Stomach (tissue), 8 donors: ENCODE measurements at regions not wholly inside any gene's neighbourhood (a gene's known extent, or its start where the extent isn't known, plus 50 kb on each side); places are given as distances from the start of the nearest gene placed in this dataset.

Source experiments
- DNase-seq, 2 donors: peaks; one replicate each; pipeline versions ENCODE4 v3.0.0 to v3.0.0-alpha.2; 2013 to 2019
- H3K27ac ChIP-seq, 5 donors: fragments of 200-600 bp in 4 of 5; sonication (generic) in 4 of 5; one replicate each; pipeline ENCODE4 v1.5.1; 2013 to 2019; ENCODE audit warnings: mild to moderate bottlenecking in 1 of 5, moderate library complexity in 1 of 5
- H3K27me3 ChIP-seq, 3 donors: fragments of 200-600 bp; sonication (generic); one replicate each; pipeline ENCODE4 v1.5.1; 2017 to 2019; ENCODE audit warnings: mixed run types in 1 of 3
- H3K36me3 ChIP-seq, 4 donors: fragments of 200-600 bp; sonication (generic); 1 replicate in 3 of 4; 2 replicates in 1 of 4; pipeline ENCODE4 v1.5.1; 2016 to 2019
- H3K4me1 ChIP-seq, 4 donors: fragments of 200-600 bp; sonication (generic); one replicate each; pipeline ENCODE4 v1.5.1; 2016 to 2019
- H3K4me3 ChIP-seq, 4 donors: fragments of 200-600 bp; sonication (generic) in 3 of 4; one replicate each; pipeline ENCODE4 v1.5.1; 2016 to 2019; ENCODE audit warnings: mild to moderate bottlenecking in 1 of 4
- H3K9me3 ChIP-seq, 4 donors: fragments of 200-600 bp; sonication (generic); one replicate each; pipeline ENCODE4 v1.5.1; 2016 to 2019
- EP300 ChIP-seq: sonication (generic); formaldehyde crosslinking; IDR thresholded peaks from one replicate; pipeline ENCODE4 v1.6.1; 2017; ENCODE audit warnings: antibody characterized with exemption
- POLR2A ChIP-seq, 4 donors: fragments of 450-650 bp; IDR thresholded peaks; one replicate each; pipeline ENCODE4 v1.6.1; 2016; ENCODE audit warnings: antibody characterized with exemption in 4 of 4, control low read depth in 2 of 4, mild to moderate bottlenecking in 1 of 4, moderate library complexity in 1 of 4
- POLR2AphosphoS5 ChIP-seq, 3 donors: sonication (generic); formaldehyde crosslinking; IDR thresholded peaks; one replicate each; pipeline ENCODE4 v1.6.1; 2016; ENCODE audit warnings: antibody characterized with exemption in 3 of 3
- WGBS, 5 donors: extraction: QIAGEN DNeasy Blood & Tissue Kit in 3 of 5; methylation state at CpG; one replicate each; pipeline versions ENCODE4 v1.1.5 to v1.1.7; 2013 to 2018; 5-methylcytosine and 5-hydroxymethylcytosine counted together
- intact Hi-C: fragments of 100-400 bp; cut with DNase I; formaldehyde crosslinking; loops from one replicate; pipeline ENCODE4 v1.15.1; 2023; ENCODE audit warnings: low total_unique reads
- TF ChIP-seq, protein P1 (sequence below), 7 experiments: fragments of 450-650 bp in 4 of 7; fragments of 200-600 bp in 3 of 7; sonication (generic) in 3 of 7; IDR thresholded peaks; one replicate each; pipeline ENCODE4 v1.5.1; 2016 to 2019; ENCODE audit warnings: antibody characterized with exemption in 7 of 7, control low read depth in 2 of 7, mild to moderate bottlenecking in 1 of 7
- donor health status: healthy with polysubstance abuse.
- donor health status: Bipolar disorder and iron deficiency.
- donor health status: healthy.

DNA sequence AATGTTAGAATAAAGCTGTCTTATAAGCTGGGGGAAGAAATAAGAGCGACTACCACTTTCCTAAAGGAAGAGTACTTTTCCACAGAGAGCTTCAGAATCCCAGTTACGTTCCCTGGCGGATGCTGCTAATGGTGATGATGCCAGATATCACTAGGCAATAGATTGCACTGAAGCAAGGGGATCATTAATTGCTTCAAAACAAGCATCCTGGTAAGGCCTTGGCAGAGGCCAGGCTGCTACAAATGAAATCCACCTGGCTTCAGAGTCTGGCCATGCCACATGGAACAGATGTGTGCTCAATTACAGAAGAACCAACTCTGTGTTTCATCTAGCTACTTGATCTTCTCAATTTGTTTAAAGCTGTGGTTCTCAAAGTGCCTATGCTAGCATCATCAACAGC is 129.2 kb upstream of the IL12A start:
- Histone ChIP-seq H3K4me1 (peaks cover 0 to 65% (median 27%) of the 10 kb centered on the region in 4 donors), H3K36me3 (no peaks in the 10 kb centered on the region), H3K4me3 (no peak overlapping the region), H3K27ac (no peak overlapping the region), H3K27me3 (no peaks in the 10 kb centered on the region), H3K9me3 (no peaks in the 10 kb centered on the region)
- DNase-seq: no peak
- TF ChIP-seq EP300: no peak
- TF ChIP-seq, protein P1, sequence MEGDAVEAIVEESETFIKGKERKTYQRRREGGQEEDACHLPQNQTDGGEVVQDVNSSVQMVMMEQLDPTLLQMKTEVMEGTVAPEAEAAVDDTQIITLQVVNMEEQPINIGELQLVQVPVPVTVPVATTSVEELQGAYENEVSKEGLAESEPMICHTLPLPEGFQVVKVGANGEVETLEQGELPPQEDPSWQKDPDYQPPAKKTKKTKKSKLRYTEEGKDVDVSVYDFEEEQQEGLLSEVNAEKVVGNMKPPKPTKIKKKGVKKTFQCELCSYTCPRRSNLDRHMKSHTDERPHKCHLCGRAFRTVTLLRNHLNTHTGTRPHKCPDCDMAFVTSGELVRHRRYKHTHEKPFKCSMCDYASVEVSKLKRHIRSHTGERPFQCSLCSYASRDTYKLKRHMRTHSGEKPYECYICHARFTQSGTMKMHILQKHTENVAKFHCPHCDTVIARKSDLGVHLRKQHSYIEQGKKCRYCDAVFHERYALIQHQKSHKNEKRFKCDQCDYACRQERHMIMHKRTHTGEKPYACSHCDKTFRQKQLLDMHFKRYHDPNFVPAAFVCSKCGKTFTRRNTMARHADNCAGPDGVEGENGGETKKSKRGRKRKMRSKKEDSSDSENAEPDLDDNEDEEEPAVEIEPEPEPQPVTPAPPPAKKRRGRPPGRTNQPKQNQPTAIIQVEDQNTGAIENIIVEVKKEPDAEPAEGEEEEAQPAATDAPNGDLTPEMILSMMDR (IDR thresholded peaks at IDR 0.05): no peak
- no peak for TF ChIP-seq POLR2A (IDR thresholded peaks at IDR 0.05)
- TF ChIP-seq POLR2AphosphoS5 (IDR thresholded peaks at IDR 0.05): no peak
- intact Hi-C loops: no loop called here
- 80 to 91% (median 86%) methylated on average over 3 of the region's 3 CpGs for WGBS, 5 donors

DNA sequence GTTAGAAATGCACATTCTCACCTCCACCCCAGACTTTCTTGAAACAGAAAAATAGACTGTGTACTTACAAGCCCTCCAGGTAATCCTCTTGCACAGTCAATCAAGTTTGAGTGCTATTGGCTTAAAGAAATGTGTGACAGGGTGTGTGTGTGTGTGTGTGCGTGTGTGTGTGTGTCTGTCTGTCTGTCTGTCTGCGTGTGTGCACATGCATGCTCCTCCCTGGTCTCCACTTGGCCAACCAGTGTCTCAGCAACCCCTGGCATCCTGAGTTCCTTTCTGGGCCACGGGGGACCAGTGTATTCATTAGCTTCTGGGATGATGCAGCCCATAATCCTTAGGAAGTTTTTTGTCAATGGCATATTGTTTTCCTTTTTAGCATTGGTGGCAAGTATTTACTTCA is 128.8 kb upstream of the IL12A start:
- Histone ChIP-seq H3K9me3 (no peaks in the 10 kb centered on the region), H3K27ac (no peak overlapping the region), H3K4me1 (peaks cover 0 to 69% (median 29%) of the 10 kb centered on the region in 4 donors), H3K36me3 (no peaks in the 10 kb centered on the region), H3K27me3 (no peaks in the 10 kb centered on the region), H3K4me3 (no peak overlapping the region)
- DNase-seq: no peak
- TF ChIP-seq, protein P1 (IDR thresholded peaks at IDR 0.05): no peak
- TF ChIP-seq POLR2AphosphoS5 (IDR thresholded peaks at IDR 0.05) (no peak), EP300 (no peak), POLR2A (IDR thresholded peaks at IDR 0.05) (no peak)
- WGBS, 5 donors: 54 to 81% (median 69%) methylated on average over 3 of the region's 3 CpGs
- intact Hi-C loops: no loop called here

DNA sequence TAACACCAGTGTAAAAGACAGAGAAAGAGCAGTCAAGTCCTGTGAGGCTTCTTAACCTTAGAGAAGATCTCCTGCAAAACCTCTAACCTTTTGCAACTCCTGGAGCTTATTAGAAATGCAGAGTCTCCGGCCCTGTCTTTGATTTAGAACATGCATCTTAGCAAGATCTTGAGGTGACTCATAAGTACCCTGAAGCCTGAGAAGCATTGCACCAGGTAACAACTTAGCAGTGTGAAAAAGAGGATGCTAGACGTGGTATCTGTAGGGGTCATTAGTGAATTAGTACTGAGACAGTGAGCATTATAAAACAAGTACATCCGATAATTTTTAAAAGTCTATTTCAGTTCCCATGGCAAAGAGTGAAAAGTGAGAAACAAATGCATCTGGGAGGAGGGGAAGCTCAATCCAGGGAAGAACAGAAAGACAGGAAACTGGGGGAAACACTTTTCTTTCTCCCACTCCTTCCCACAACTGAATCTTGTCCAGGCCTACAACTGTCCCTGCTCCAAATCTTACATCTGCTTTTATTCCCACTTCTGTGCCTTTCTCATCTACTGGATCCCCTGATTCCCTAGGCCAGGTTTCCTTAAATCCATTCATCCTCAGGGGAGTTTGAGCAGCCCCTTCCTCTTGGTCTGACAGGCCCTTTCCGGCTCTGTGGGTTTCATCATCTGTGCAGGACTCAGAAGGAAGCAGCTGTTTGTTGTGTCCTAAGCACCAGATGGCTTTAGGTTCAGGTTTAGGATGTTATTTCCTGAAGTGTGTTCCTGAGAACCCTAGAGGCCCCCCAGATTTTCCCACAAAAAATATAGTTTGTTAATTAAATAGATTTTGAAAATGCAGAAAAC is 128.1 kb upstream of the IL12A start:
- WGBS, 5 donors: 54 to 72% (median 66%) methylated on average over 4 of the region's 4 CpGs
- intact Hi-C loops: no loop called here
- Histone ChIP-seq H3K27me3 (no peaks in the 10 kb centered on the region), H3K4me3 (no peak overlapping the region), H3K36me3 (no peaks in the 10 kb centered on the region), H3K27ac (no peak overlapping the region), H3K4me1 (peaks cover 0 to 76% (median 32%) of the 10 kb centered on the region in 4 donors), H3K9me3 (no peaks in the 10 kb centered on the region)
- peak in 1 of 2 donors; percentile 62 for DNase-seq
- no peak for TF ChIP-seq POLR2AphosphoS5 (IDR thresholded peaks at IDR 0.05)
- TF ChIP-seq, protein P1 (IDR thresholded peaks at IDR 0.05): no peak
- TF ChIP-seq POLR2A (IDR thresholded peaks at IDR 0.05): no peak
- no peak for TF ChIP-seq EP300

DNA sequence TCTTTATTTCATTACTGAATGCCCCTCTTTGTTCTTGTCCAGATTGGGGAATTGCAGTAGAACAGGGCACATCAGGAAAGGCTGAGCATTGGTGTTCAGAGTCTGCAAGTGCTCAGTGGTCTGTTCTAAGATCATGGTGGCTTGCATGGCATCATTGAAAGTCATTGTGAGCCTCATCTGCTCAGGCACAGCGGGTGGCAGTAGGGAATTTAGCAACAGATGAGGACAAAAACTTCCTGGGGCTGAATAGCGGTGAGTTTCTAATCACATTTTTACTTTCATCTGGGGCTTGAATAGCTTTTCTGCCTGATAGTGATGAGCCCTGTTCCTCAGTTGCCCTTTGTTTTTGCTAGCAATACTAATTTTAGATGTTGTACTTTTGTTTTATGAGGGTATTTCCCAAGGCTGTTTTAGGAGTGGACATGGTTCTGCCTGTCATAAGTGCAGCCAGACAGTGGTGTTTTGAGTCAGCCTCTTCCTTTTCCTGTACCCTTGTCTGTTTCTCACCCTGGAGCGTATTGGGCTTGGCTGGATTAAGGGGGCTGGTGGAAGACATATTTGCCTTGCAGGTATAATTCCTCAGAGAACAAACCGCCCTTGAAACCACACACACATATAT is 127.2 kb upstream of the IL12A start:
- Histone ChIP-seq H3K27me3 (no peaks in the 10 kb centered on the region), H3K27ac (no peak overlapping the region), H3K4me3 (no peak overlapping the region), H3K9me3 (no peaks in the 10 kb centered on the region), H3K4me1 (peaks cover 0 to 77% (median 35%) of the 10 kb centered on the region in 4 donors), H3K36me3 (no peaks in the 10 kb centered on the region)
- 69 to 89% (median 83%) methylated on average over 4 of the region's 4 CpGs for WGBS, 5 donors
- no peak for DNase-seq
- no peak for TF ChIP-seq POLR2AphosphoS5 (IDR thresholded peaks at IDR 0.05)
- TF ChIP-seq, protein P1 (IDR thresholded peaks at IDR 0.05): no peak
- no peak for TF ChIP-seq EP300
- intact Hi-C loops: no loop called here
